B cell (primary cell): ENCODE measurements at regions not wholly inside any gene's neighbourhood (a gene's known extent, or its start where the extent isn't known, plus 50 kb on each side); places are given as distances from the start of the nearest gene placed in this dataset.

Experiments
- ATAC-seq: fragments of 200-7000 bp; cut with Tn5 transposase; one replicate; pipeline ENCODE4 v1.10.0; 2021; ENCODE audit warnings: low read depth, mild to moderate bottlenecking, moderate number of reproducible peaks, moderate library complexity
- CTCF ChIA-PET: fragments of 350-600 bp; sonication (Branson Sonifier 250); formaldehyde crosslinking; loops from one replicate; lab custom pipeline; 2021; ENCODE audit warnings: antibody characterized with exemption, inconsistent platforms; lab: Charles Lee
- POLR2A ChIA-PET: fragments of 350-600 bp; sonication (Branson Sonifier 250); formaldehyde crosslinking; loops from one replicate; lab custom pipeline; 2021; ENCODE audit warnings: antibody characterized with exemption; lab: Charles Lee
- DNase-seq: peaks from one replicate; pipeline ENCODE4 v3.0.0; 2013
- H2AFZ ChIP-seq: 2 replicates; pipeline ENCODE4 v1.6.1; 2012; ENCODE audit warnings: mild to moderate bottlenecking, low read depth, low read length; ENCODE audit not compliant: insufficient read depth, poor library complexity, severe bottlenecking
- H3K27ac ChIP-seq, 2 donors: 1 replicate in 1 of 2; 2 replicates in 1 of 2; pipeline ENCODE4 v1.5.1; 2012 to 2013; ENCODE audit warnings: low read length in 2 of 2, mild to moderate bottlenecking in 2 of 2, moderate library complexity in 1 of 2
- H3K27me3 ChIP-seq, 4 experiments: fragments of 200-600 bp in 1 of 4; sonication (generic) in 1 of 4; replicated peaks in 1 of 4; 1 replicate in 2 of 4; 2 replicates in 2 of 4; pipeline versions ENCODE4 v1.6.1 to v1.7.0; 2013 to 2016; ENCODE audit warnings: low read length in 3 of 4, mild to moderate bottlenecking in 2 of 4, mixed read lengths in 1 of 4, moderate library complexity in 1 of 4; ENCODE audit not compliant: insufficient read depth in 4 of 4, control insufficient read depth in 3 of 4; ENCODE audit errors: control extremely low read depth in 1 of 4
- H3K36me3 ChIP-seq, 2 experiments: replicated peaks in 1 of 2; 1 replicate in 1 of 2; 2 replicates in 1 of 2; pipeline versions ENCODE4 v1.6.1 to v1.7.1; 2013; ENCODE audit warnings: low read length in 1 of 2; ENCODE audit not compliant: insufficient read depth in 2 of 2, control insufficient read depth in 1 of 2; ENCODE audit errors: control extremely low read depth in 1 of 2, extremely low read depth in 1 of 2
- H3K4me1 ChIP-seq, 2 donors: fragments of 200-600 bp in 1 of 2; sonication (generic) in 1 of 2; 1 replicate in 1 of 2; 2 replicates in 1 of 2; pipeline versions ENCODE4 v1.5.1 to v1.6.1; 2013 to 2017; ENCODE audit warnings: low read length in 2 of 2; ENCODE audit not compliant: control insufficient read depth in 2 of 2, insufficient read depth in 2 of 2
- H3K4me2 ChIP-seq: replicated peaks from 2 replicates; pipeline ENCODE3; 2012; ENCODE audit warnings: mild to moderate bottlenecking, low read depth, low read length; ENCODE audit not compliant: poor library complexity, severe bottlenecking
- H3K4me3 ChIP-seq, 5 experiments: fragments of 200-600 bp in 1 of 5; sonication (generic) in 1 of 5; 1 replicate in 3 of 5; 2 replicates in 2 of 5; pipeline versions ENCODE4 v1.5.1 to v1.7.0; 2011 to 2016; ENCODE audit warnings: low read length in 4 of 5, mild to moderate bottlenecking in 4 of 5, low read depth in 2 of 5, control low read depth in 1 of 5, moderate library complexity in 1 of 5; ENCODE audit not compliant: insufficient read depth in 1 of 5; ENCODE audit errors: control extremely low read depth in 1 of 5, extremely low read depth in 1 of 5
- H3K79me2 ChIP-seq: fragments of 200-600 bp; sonication (generic); one replicate; pipeline ENCODE4 v1.6.0; 2016; ENCODE audit warnings: low read length; ENCODE audit not compliant: control insufficient read depth, insufficient read depth
- H3K9ac ChIP-seq: fragments of 200-600 bp; sonication (generic); 2 replicates; pipeline ENCODE4 v1.6.1; 2017; ENCODE audit warnings: mild to moderate bottlenecking, low read length, moderate library complexity
- H3K9me3 ChIP-seq, 3 donors: one replicate each; pipeline versions ENCODE4 v1.6.1 to v1.7.1; 2013; ENCODE audit warnings: low read length in 2 of 3; ENCODE audit not compliant: control insufficient read depth in 2 of 3, insufficient read depth in 1 of 3; ENCODE audit errors: control extremely low read depth in 1 of 3
- H4K20me1 ChIP-seq: 2 replicates; pipeline ENCODE4 v1.6.0; 2012; ENCODE audit warnings: mild to moderate bottlenecking, low read length; ENCODE audit not compliant: insufficient read depth, control insufficient read depth, poor library complexity, severe bottlenecking
- H3K27ac Mint-ChIP-seq: one replicate; pipeline ENCODE4 v1.8.0; 2021; ENCODE audit warnings: mixed read lengths
- H3K27me3 Mint-ChIP-seq: one replicate; pipeline ENCODE4 v1.8.0; 2021; ENCODE audit warnings: mixed read lengths
- H3K4me1 Mint-ChIP-seq: one replicate; pipeline ENCODE4 v1.8.0; 2021; ENCODE audit warnings: mixed read lengths
- H3K4me3 Mint-ChIP-seq: one replicate; pipeline ENCODE4 v1.8.0; 2021; ENCODE audit warnings: mixed read lengths
- H3K9me3 Mint-ChIP-seq: one replicate; pipeline ENCODE4 v1.8.0; 2022; ENCODE audit warnings: mixed read lengths; ENCODE audit not compliant: insufficient read depth
- CTCF ChIP-seq: fragments of 200-600 bp; IDR thresholded peaks from one replicate; pipeline ENCODE4 v1.8.0; 2022; ENCODE audit warnings: antibody characterized with exemption, mild to moderate bottlenecking
- EZH2 ChIP-seq: IDR thresholded peaks from 2 replicates; pipeline ENCODE4 v1.6.1; 2012; ENCODE audit warnings: borderline replicate concordance, low read depth, mild to moderate bottlenecking, moderate library complexity, low read length; ENCODE audit not compliant: insufficient read depth, poor library complexity, severe bottlenecking
- WGBS: methylation state at CpG from one replicate; pipeline ENCODE4 v1.1.5; 2013; ENCODE audit warnings: missing lambda C conversion rate; ENCODE audit not compliant: insufficient coverage; 5-methylcytosine and 5-hydroxymethylcytosine counted together
- intact Hi-C: fragments of 100-400 bp; cut with micrococcal nuclease; formaldehyde crosslinking; loops from one replicate; pipeline ENCODE4 v1.10.0; 2022

DNA sequence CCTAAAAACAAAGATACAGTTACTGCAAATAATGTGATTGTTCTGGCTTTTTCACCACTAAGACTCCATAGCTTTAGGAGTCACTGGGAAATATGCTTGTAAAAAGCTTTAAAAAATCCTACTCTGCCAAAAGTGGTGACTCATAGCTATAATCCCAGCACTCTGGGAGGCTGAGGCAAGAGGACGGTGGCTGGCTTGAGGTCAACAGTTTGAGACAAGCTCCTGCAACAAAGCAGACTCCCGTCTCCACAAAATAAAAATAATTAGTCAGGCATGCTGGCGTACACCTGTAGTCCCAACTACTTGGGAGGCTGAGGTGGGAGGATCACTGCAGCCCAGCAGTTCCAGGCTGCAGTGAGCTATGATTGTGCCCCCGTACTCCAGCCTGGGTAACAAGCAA, 406.4 kb downstream of the HTR1A start:
- TF ChIP-seq CTCF (no peak), EZH2 (no peak)
- Mint-ChIP-seq H3K27me3 (no peaks in the 10 kb centered on the region), H3K27ac (no peak overlapping the region), H3K4me3 (no peak overlapping the region), H3K9me3 (peaks cover 2% of the 10 kb centered on the region), H3K4me1 (no peaks in the 10 kb centered on the region)
- Histone ChIP-seq H3K4me3 (no peak overlapping the region), H3K79me2 (no peaks in the 10 kb centered on the region), H3K27ac (no peak overlapping the region), H2AFZ (no peak overlapping the region), H3K9me3 (no peaks in the 10 kb centered on the region), H3K4me2 (no peak overlapping the region), H3K4me1 (no peaks in the 10 kb centered on the region), H4K20me1 (no peaks in the 10 kb centered on the region), H3K27me3 (no peaks in the 10 kb centered on the region), H3K9ac (no peak overlapping the region), H3K36me3 (no peaks in the 10 kb centered on the region)
- intact Hi-C loops: no loop called here
- 67% methylated on average over 1 of the region's 4 CpGs for whole genome bisulfite sequencing
- ATAC-seq (no peak), DNase-seq (no peak)
- CTCF ChIA-PET: no interaction called here
- POLR2A ChIA-PET: no interaction called here

- 88% methylated on average over 3 of the region's 3 CpGs for WGBS
- Histone ChIP-seq H3K4me1 (no peaks in the 10 kb centered on the region), H3K4me3 (no peak overlapping the region), H3K9me3 (no peaks in the 10 kb centered on the region), H3K27ac (no peak overlapping the region), H3K9ac (no peak overlapping the region), H3K27me3 (no peaks in the 10 kb centered on the region), H4K20me1 (no peaks in the 10 kb centered on the region), H3K79me2 (no peaks in the 10 kb centered on the region), H3K36me3 (no peaks in the 10 kb centered on the region), H2AFZ (no peak overlapping the region), H3K4me2 (no peak overlapping the region)
- no peak overlapping the region for H3K27ac Mint-ChIP-seq
- no peaks in the 10 kb centered on the region for H3K4me1 Mint-ChIP-seq
- ChIA-PET CTCF (no interaction called here), POLR2A (no interaction called here)
- intact Hi-C loops: no loop called here
- no peak overlapping the region for H3K4me3 Mint-ChIP-seq
- ATAC-seq: no peak
- no peak for DNase-seq
- no peaks in the 10 kb centered on the region for H3K9me3 Mint-ChIP-seq
- no peak for TF ChIP-seq CTCF
- no peak for TF ChIP-seq EZH2
- H3K27me3 Mint-ChIP-seq: no peaks in the 10 kb centered on the region
Measured at GRCh38 chr5:63554191-63554590, 408.1 kb downstream of the HTR1A start.
